Lung (tissue), 11 donors: ENCODE measurements at regions not wholly inside any gene's neighbourhood (a gene's known extent, or its start where the extent isn't known, plus 50 kb on each side); places are given as distances from the start of the nearest gene placed in this dataset.

Source experiments
- ATAC-seq: fragments of 200-7000 bp; cut with Tn5 transposase; one replicate; pipeline ENCODE4 v1.9.1; 2020; ENCODE audit warnings: moderate number of reproducible peaks; ENCODE audit not compliant: insufficient read depth, low FRiP score
- DNase-seq, 3 donors: peaks; one replicate each; pipeline ENCODE4 v3.0.0-alpha.2; 2013 to 2017
- H3K27ac ChIP-seq, 2 donors: one replicate each; pipeline ENCODE4 v1.5.1; 2013; ENCODE audit warnings: mild to moderate bottlenecking in 2 of 2, moderate library complexity in 2 of 2, control low read depth in 1 of 2, inconsistent platforms in 1 of 2, low read depth in 1 of 2, low read length in 1 of 2
- H3K27me3 ChIP-seq, 3 donors: one replicate each; pipeline ENCODE4 v1.5.1; 2013; ENCODE audit warnings: low read length in 2 of 3; ENCODE audit not compliant: control insufficient read depth in 3 of 3, insufficient read depth in 3 of 3
- H3K36me3 ChIP-seq, 4 donors: one replicate each; pipeline ENCODE4 v1.5.1; 2013; ENCODE audit warnings: low read length in 4 of 4, mild to moderate bottlenecking in 1 of 4, moderate library complexity in 1 of 4; ENCODE audit not compliant: control insufficient read depth in 4 of 4, insufficient read depth in 4 of 4
- H3K4me1 ChIP-seq, 5 donors: one replicate each; pipeline ENCODE4 v1.5.1; 2013; ENCODE audit warnings: low read length in 5 of 5, mild to moderate bottlenecking in 2 of 5, moderate library complexity in 1 of 5; ENCODE audit not compliant: control insufficient read depth in 5 of 5, insufficient read depth in 5 of 5
- H3K4me3 ChIP-seq: one replicate; pipeline ENCODE4 v1.5.1; 2013; ENCODE audit warnings: mild to moderate bottlenecking, control low read depth, moderate library complexity
- H3K9ac ChIP-seq, 2 donors: one replicate each; pipeline ENCODE4 v1.5.1; 2013; ENCODE audit warnings: low read length in 2 of 2, control low read depth in 1 of 2; ENCODE audit not compliant: insufficient read depth in 1 of 2
- H3K9me3 ChIP-seq, 4 donors: one replicate each; pipeline ENCODE4 v1.5.1; 2013; ENCODE audit warnings: low read length in 3 of 4, mild to moderate bottlenecking in 1 of 4, moderate library complexity in 1 of 4; ENCODE audit not compliant: control insufficient read depth in 4 of 4, insufficient read depth in 3 of 4
- WGBS, 2 donors: extraction: QIAGEN DNeasy Blood & Tissue Kit; methylation state at CpG; one replicate each; pipeline ENCODE4 v1.1.7; 2013; 5-methylcytosine and 5-hydroxymethylcytosine counted together
- TF ChIP-seq, protein P1 (sequence below): IDR thresholded peaks from 2 replicates; pipeline ENCODE4 v1.5.1; 2012; ENCODE audit warnings: mild to moderate bottlenecking; ENCODE audit errors: control extremely low read depth, extremely low read depth
- donor health status: control.
- donor health status: control.
- donor health status: Bipolar disorder and iron deficiency.
- donor health status: healthy.
- donor health status: DM: yes; HTN: yes; CAD: no.

GRCh38 chr3:4147556-4148118 is 155.5 kb upstream of the SETMAR start:
- no peak for ATAC-seq
- no peaks in the 10 kb centered on the region for H3K36me3 ChIP-seq
- no peak overlapping the region for H3K27ac ChIP-seq
- no peaks in the 10 kb centered on the region for H3K27me3 ChIP-seq
- no peaks in the 10 kb centered on the region for H3K4me1 ChIP-seq
- no peak overlapping the region for H3K9ac ChIP-seq
- peaks cover 0 to 2% (median 0%) of the 10 kb centered on the region in 4 donors for H3K9me3 ChIP-seq
- 77 to 84% methylated on average over 3 of the region's 3 CpGs for WGBS, 2 donors
- no peak overlapping the region for H3K4me3 ChIP-seq
- no peak for DNase-seq
- TF ChIP-seq, protein P1, sequence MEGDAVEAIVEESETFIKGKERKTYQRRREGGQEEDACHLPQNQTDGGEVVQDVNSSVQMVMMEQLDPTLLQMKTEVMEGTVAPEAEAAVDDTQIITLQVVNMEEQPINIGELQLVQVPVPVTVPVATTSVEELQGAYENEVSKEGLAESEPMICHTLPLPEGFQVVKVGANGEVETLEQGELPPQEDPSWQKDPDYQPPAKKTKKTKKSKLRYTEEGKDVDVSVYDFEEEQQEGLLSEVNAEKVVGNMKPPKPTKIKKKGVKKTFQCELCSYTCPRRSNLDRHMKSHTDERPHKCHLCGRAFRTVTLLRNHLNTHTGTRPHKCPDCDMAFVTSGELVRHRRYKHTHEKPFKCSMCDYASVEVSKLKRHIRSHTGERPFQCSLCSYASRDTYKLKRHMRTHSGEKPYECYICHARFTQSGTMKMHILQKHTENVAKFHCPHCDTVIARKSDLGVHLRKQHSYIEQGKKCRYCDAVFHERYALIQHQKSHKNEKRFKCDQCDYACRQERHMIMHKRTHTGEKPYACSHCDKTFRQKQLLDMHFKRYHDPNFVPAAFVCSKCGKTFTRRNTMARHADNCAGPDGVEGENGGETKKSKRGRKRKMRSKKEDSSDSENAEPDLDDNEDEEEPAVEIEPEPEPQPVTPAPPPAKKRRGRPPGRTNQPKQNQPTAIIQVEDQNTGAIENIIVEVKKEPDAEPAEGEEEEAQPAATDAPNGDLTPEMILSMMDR, result no peak

GRCh38 chr3:4149296-4149695 is 153.9 kb upstream of the SETMAR start:
- H3K9me3 ChIP-seq, result peaks cover 0 to 2% (median 0%) of the 10 kb centered on the region in 4 donors
- DNase-seq, result no peak

GRCh38 chr3:4150816-4151215 is 152.4 kb upstream of the SETMAR start:
- TF ChIP-seq, protein P1, result no peak

More at GRCh38 chr3:4149296-4149695, 153.9 kb upstream of the SETMAR start:
- no peak for ATAC-seq
- no peaks in the 10 kb centered on the region for H3K4me1 ChIP-seq
- no peak overlapping the region for H3K27ac ChIP-seq
- H3K27me3 ChIP-seq, result no peaks in the 10 kb centered on the region
- H3K4me3 ChIP-seq, result no peak overlapping the region
- H3K9ac ChIP-seq, result no peak overlapping the region
- no peaks in the 10 kb centered on the region for H3K36me3 ChIP-seq
- TF ChIP-seq, protein P1, result no peak
- 61 to 77% methylated on average over 2 of the region's 2 CpGs for WGBS, 2 donors

GRCh38 chr3:4151859-4152258 is 151.3 kb upstream of the SETMAR start:
- Histone ChIP-seq H3K27me3 (no peaks in the 10 kb centered on the region), H3K36me3 (no peaks in the 10 kb centered on the region), H3K9ac (no peak overlapping the region), H3K27ac (no peak overlapping the region), H3K4me3 (no peak overlapping the region), H3K4me1 (no peaks in the 10 kb centered on the region), H3K9me3 (peaks cover 0 to 2% (median 0%) of the 10 kb centered on the region in 4 donors)
- no peak for ATAC-seq
- DNase-seq, result no peak
- TF ChIP-seq, protein P1, result no peak
- 95 to 98% methylated on average over 1 of the region's 1 CpG for WGBS, 2 donors

More at GRCh38 chr3:4150816-4151215, 152.4 kb upstream of the SETMAR start:
- no peaks in the 10 kb centered on the region for H3K36me3 ChIP-seq
- no peaks in the 10 kb centered on the region for H3K4me1 ChIP-seq
- no peak overlapping the region for H3K9ac ChIP-seq
- no peaks in the 10 kb centered on the region for H3K27me3 ChIP-seq
- H3K27ac ChIP-seq, result no peak overlapping the region
- H3K4me3 ChIP-seq, result no peak overlapping the region
- peaks cover 0 to 2% (median 0%) of the 10 kb centered on the region in 4 donors for H3K9me3 ChIP-seq
- 89 to 90% methylated on average over 5 of the region's 5 CpGs for WGBS, 2 donors
- ATAC-seq (no peak), DNase-seq (no peak)
